Adrenal gland (tissue), 5 donors: ENCODE measurements at regions not wholly inside any gene's neighbourhood (a gene's known extent, or its start where the extent isn't known, plus 50 kb on each side); places are given as distances from the start of the nearest gene placed in this dataset.

Experiments used
- POLR2A ChIP-seq, 2 donors: fragments of 450-650 bp; IDR thresholded peaks; one replicate each; pipeline ENCODE4 v1.6.1; 2017; ENCODE audit warnings: antibody characterized with exemption in 2 of 2, mild to moderate bottlenecking in 2 of 2, moderate library complexity in 1 of 2
- TF ChIP-seq, protein P1 (sequence below), 6 experiments: fragments of 450-650 bp in 4 of 6; fragments of 200-600 bp in 2 of 6; sonication (generic) in 1 of 6; IDR thresholded peaks; 1 replicate in 5 of 6; 2 replicates in 1 of 6; pipeline versions ENCODE4 v1.5.1 to v1.8.0; 2016 to 2021; ENCODE audit warnings: antibody characterized with exemption in 6 of 6, mild to moderate bottlenecking in 2 of 6, moderate library complexity in 1 of 6
- donor health status: DM: no; HTN: no; CAD: no.

DNA sequence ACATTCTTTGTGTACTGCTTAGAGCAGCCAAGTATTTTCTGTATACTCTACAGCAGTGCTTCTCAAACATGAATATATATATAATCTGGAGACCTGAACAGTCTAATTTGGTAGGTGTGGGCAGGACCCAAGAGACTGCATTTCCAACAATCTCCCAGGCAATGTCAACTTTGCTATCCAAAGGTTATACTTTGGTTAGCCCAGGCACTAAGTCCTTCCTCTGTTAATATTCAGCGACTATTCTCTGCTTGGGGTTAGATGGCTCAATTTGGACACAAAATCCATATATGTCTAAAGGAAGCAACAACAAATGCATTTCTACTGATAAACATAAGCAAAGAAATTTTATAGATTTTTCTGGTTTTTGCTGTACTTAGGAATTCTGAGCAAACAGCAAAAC, 480.0 kb upstream of the RPS6KA3 start:
- TF ChIP-seq POLR2A (IDR thresholded peaks at IDR 0.05): no peak
- TF ChIP-seq, protein P1, sequence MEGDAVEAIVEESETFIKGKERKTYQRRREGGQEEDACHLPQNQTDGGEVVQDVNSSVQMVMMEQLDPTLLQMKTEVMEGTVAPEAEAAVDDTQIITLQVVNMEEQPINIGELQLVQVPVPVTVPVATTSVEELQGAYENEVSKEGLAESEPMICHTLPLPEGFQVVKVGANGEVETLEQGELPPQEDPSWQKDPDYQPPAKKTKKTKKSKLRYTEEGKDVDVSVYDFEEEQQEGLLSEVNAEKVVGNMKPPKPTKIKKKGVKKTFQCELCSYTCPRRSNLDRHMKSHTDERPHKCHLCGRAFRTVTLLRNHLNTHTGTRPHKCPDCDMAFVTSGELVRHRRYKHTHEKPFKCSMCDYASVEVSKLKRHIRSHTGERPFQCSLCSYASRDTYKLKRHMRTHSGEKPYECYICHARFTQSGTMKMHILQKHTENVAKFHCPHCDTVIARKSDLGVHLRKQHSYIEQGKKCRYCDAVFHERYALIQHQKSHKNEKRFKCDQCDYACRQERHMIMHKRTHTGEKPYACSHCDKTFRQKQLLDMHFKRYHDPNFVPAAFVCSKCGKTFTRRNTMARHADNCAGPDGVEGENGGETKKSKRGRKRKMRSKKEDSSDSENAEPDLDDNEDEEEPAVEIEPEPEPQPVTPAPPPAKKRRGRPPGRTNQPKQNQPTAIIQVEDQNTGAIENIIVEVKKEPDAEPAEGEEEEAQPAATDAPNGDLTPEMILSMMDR (IDR thresholded peaks at IDR 0.05): no peak
